Activated CD4-positive, alpha-beta T cell treated with anti-CD3 and anti-CD28 coated beads for 48 hours (primary cell): ENCODE measurements at regions not wholly inside any gene's neighbourhood (a gene's known extent, or its start where the extent isn't known, plus 50 kb on each side); places are given as distances from the start of the nearest gene placed in this dataset.

Experiments
- DNase-seq: peaks from one replicate; pipeline ENCODE4 v3.0.0-alpha.2; 2020

GRCh38 chr1:25034736-25035522 lies 104.9 kb upstream of the RUNX3 start:
- no peak for DNase-seq

- DNase-seq, result no peak
Observed at GRCh38 chr1:25033828-25034705, 104.0 kb upstream of the RUNX3 start.

GRCh38 chr1:25033030-25033827 lies 103.2 kb upstream of the RUNX3 start:
- no peak for DNase-seq

- DNase-seq, result peak; percentile 57
Observed at GRCh38 chr1:25031966-25032667, 102.0 kb upstream of the RUNX3 start.

- peak; percentile 75 for DNase-seq
Observed at GRCh38 chr1:25031601-25031965, 101.5 kb upstream of the RUNX3 start.

- DNase-seq, result peak; percentile 87
Observed at GRCh38 chr1:25030674-25031589, 100.9 kb upstream of the RUNX3 start.

GRCh38 chr1:25030012-25030411 lies 99.9 kb upstream of the RUNX3 start:
- no peak for DNase-seq

- peak; percentile 70 for DNase-seq
Observed at GRCh38 chr1:25028907-25029599, 99.0 kb upstream of the RUNX3 start.

GRCh38 chr1:25028587-25028906 lies 98.5 kb upstream of the RUNX3 start:
- DNase-seq, result no peak

GRCh38 chr1:25027822-25028586 lies 97.9 kb upstream of the RUNX3 start:
- DNase-seq, result no peak

- DNase-seq, result no peak
Observed at GRCh38 chr1:25026730-25027450, 96.8 kb upstream of the RUNX3 start.

GRCh38 chr1:25026304-25026703 lies 96.2 kb upstream of the RUNX3 start:
- DNase-seq, result no peak

GRCh38 chr1:25024615-25025350 lies 94.7 kb upstream of the RUNX3 start:
- DNase-seq, result no peak

GRCh38 chr1:25023826-25024225 lies 93.8 kb upstream of the RUNX3 start:
- DNase-seq, result peak; percentile 47

GRCh38 chr1:25023190-25023578 lies 93.1 kb upstream of the RUNX3 start:
- no peak for DNase-seq

- DNase-seq, result peak; percentile 94
Observed at GRCh38 chr1:25022361-25023189, 92.5 kb upstream of the RUNX3 start.

- no peak for DNase-seq
Observed at GRCh38 chr1:25021591-25022215, 91.6 kb upstream of the RUNX3 start.
